PC-9 (cell line): ENCODE measurements at regions not wholly inside any gene's neighbourhood (a gene's known extent, or its start where the extent isn't known, plus 50 kb on each side); places are given as distances from the start of the nearest gene placed in this dataset.

Experiments
- BruUV-seq: library from RNA; stranded (reverse); fragments of 400-500 nt; replicated peaks from 2 replicates; lab custom pipeline; 2021; lab: Mats Ljungman, UMichigan
- CTCF ChIA-PET: fragments of 300-600 bp; sonication (Branson Sonifier 250); formaldehyde crosslinking; loops from one replicate; lab custom pipeline; 2022; ENCODE audit warnings: antibody characterized with exemption; lab: Charles Lee
- POLR2A ChIA-PET: fragments of 300-600 bp; sonication (Branson Sonifier 250); formaldehyde crosslinking; loops from one replicate; lab custom pipeline; 2022; ENCODE audit warnings: antibody characterized with exemption; ENCODE audit not compliant: unreplicated experiment; lab: Charles Lee
- DNase-seq, 2 experiments: peaks; one replicate each; pipeline versions ENCODE4 v3.0.0 to v3.0.0-alpha.2; 2015 to 2022; ENCODE audit warnings: mixed read lengths in 1 of 2
- H2AFZ ChIP-seq: fragments of 200-600 bp; sonication (generic); 2 replicates; pipeline ENCODE4 v1.8.1; 2017; ENCODE audit warnings: antibody characterized with exemption
- H3F3A ChIP-seq: fragments of 200-600 bp; sonication (generic); 2 replicates; pipeline ENCODE4 v1.8.1; 2017; ENCODE audit warnings: antibody characterized with exemption, mild to moderate bottlenecking, low read depth; ENCODE audit not compliant: insufficient read depth
- H3K27ac ChIP-seq: fragments of 200-600 bp; sonication (generic); 2 replicates; pipeline ENCODE4 v1.6.1; 2016; ENCODE audit warnings: mixed run types
- H3K27me3 ChIP-seq: fragments of 200-600 bp; sonication (generic); 2 replicates; pipeline ENCODE4 v1.6.1; 2016; ENCODE audit warnings: low read depth, mixed run types; ENCODE audit not compliant: insufficient read depth
- H3K36me3 ChIP-seq: fragments of 200-600 bp; sonication (generic); 2 replicates; pipeline ENCODE4 v1.6.1; 2016; ENCODE audit warnings: low read depth, mixed run types
- H3K4me1 ChIP-seq: fragments of 200-600 bp; sonication (generic); replicated peaks from 2 replicates; pipeline ENCODE4 v1.6.1; 2016; ENCODE audit warnings: mixed run types; ENCODE audit not compliant: insufficient read depth
- H3K4me2 ChIP-seq: fragments of 200-600 bp; sonication (generic); 2 replicates; pipeline ENCODE4 v1.6.1; 2017; ENCODE audit warnings: mixed run types
- H3K4me3 ChIP-seq: fragments of 200-600 bp; sonication (generic); 2 replicates; pipeline ENCODE4 v1.6.1; 2016; ENCODE audit warnings: mixed run types
- H3K79me2 ChIP-seq: fragments of 200-600 bp; sonication (generic); 2 replicates; pipeline ENCODE4 v1.6.1; 2017; ENCODE audit warnings: low read depth, mixed run types
- H3K9me2 ChIP-seq: fragments of 200-600 bp; sonication (generic); 2 replicates; pipeline ENCODE4 v1.8.1; 2017; ENCODE audit warnings: mild to moderate bottlenecking; ENCODE audit not compliant: insufficient read depth
- H3K9me3 ChIP-seq: fragments of 200-600 bp; sonication (generic); 2 replicates; pipeline ENCODE4 v1.8.1; 2016; ENCODE audit warnings: low read depth; ENCODE audit not compliant: insufficient read depth
- H4K20me1 ChIP-seq: fragments of 200-600 bp; sonication (generic); 2 replicates; pipeline ENCODE4 v1.8.1; 2017; ENCODE audit not compliant: insufficient read depth
- EZH2 ChIP-seq: fragments of 200-600 bp; sonication (generic); IDR thresholded peaks from 2 replicates; pipeline ENCODE4 v1.8.0; 2017; ENCODE audit warnings: antibody characterized with exemption, low read depth
- intact Hi-C: fragments of 100-400 bp; cut with micrococcal nuclease; formaldehyde crosslinking; loops from one replicate; pipeline ENCODE4 v1.10.0; 2022; ENCODE audit not compliant: unreplicated experiment
- TF ChIP-seq, protein P1 (sequence below): fragments of 200-600 bp; sonication (generic); conservative IDR thresholded peaks from 2 replicates; pipeline ENCODE4 v1.6.1; 2017; ENCODE audit warnings: mixed run types, antibody characterized with exemption, mild to moderate bottlenecking, moderate library complexity

DNA sequence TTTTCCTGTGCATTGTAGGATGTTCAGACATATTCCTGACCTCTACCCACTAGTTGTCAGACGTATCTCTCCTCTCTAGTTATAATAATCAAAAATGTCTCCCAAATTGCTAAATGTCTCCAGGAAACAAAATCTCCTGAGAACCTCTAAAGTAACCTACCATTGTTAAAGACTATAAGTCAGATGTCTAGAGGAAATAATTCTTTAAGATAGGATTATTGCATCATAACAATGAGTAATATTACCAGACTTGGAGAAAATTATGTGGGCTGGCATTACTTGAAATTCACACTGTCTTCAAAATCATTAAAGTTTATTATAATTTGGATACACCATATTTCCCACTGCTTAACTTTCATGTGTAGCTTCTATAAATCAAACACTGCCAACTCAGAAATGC is 643.0 kb upstream of the ADGRL2 start:
- no peak overlapping the region for H3K4me2 ChIP-seq
- no peaks in the 10 kb centered on the region for H3K27me3 ChIP-seq
- no peak overlapping the region for H3K27ac ChIP-seq
- H2AFZ ChIP-seq = no peak overlapping the region
- intact Hi-C loops = no loop called here
- H3K79me2 ChIP-seq = no peaks in the 10 kb centered on the region
- no TSS peak for BruUV-seq
- H4K20me1 ChIP-seq = no peaks in the 10 kb centered on the region
- no peak overlapping the region for H3K4me3 ChIP-seq
- H3K9me2 ChIP-seq = no peaks in the 10 kb centered on the region
- no peaks in the 10 kb centered on the region for H3K36me3 ChIP-seq
- 0 out of 2 replicates have a peak, but pooled peaks cover 7% of the 10 kb centered on the region for H3K9me3 ChIP-seq
- ChIA-PET CTCF (no interaction called here), POLR2A (no interaction called here)
- H3K4me1 ChIP-seq = no peaks in the 10 kb centered on the region
- TF ChIP-seq EZH2 = no peak
- TF ChIP-seq, protein P1, sequence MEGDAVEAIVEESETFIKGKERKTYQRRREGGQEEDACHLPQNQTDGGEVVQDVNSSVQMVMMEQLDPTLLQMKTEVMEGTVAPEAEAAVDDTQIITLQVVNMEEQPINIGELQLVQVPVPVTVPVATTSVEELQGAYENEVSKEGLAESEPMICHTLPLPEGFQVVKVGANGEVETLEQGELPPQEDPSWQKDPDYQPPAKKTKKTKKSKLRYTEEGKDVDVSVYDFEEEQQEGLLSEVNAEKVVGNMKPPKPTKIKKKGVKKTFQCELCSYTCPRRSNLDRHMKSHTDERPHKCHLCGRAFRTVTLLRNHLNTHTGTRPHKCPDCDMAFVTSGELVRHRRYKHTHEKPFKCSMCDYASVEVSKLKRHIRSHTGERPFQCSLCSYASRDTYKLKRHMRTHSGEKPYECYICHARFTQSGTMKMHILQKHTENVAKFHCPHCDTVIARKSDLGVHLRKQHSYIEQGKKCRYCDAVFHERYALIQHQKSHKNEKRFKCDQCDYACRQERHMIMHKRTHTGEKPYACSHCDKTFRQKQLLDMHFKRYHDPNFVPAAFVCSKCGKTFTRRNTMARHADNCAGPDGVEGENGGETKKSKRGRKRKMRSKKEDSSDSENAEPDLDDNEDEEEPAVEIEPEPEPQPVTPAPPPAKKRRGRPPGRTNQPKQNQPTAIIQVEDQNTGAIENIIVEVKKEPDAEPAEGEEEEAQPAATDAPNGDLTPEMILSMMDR = no peak
- H3F3A ChIP-seq = no peaks in the 10 kb centered on the region
- DNase-seq = no peak

DNA sequence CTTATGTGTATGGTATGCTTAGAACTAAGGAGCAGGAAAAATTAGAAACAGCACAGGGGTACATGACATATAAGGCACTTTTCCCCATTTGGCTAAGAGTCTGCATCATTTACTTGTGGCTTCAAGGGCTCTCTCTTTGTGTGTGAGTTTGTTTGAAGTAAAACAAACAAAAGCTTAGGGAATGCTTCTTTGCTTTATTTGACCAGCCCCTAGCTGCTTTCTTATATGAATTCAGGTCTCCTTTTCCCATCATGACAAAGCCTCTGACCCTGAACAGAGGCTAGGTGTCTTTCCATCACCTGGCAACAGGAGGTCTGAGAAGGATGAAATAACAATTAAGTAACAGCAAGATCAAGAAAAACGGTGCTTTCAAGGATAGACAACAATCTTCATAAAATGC is 643.8 kb upstream of the ADGRL2 start:
- no peak overlapping the region for H2AFZ ChIP-seq
- no peaks in the 10 kb centered on the region for H3K36me3 ChIP-seq
- H3K27ac ChIP-seq = no peak overlapping the region
- BruUV-seq = no TSS peak
- no peak for TF ChIP-seq EZH2
- TF ChIP-seq, protein P1 = no peak
- no peak overlapping the region for H3K4me2 ChIP-seq
- H3F3A ChIP-seq = no peaks in the 10 kb centered on the region
- ChIA-PET POLR2A (no interaction called here), CTCF (no interaction called here)
- no peaks in the 10 kb centered on the region for H3K9me2 ChIP-seq
- no peak overlapping the region for H3K4me3 ChIP-seq
- H3K27me3 ChIP-seq = no peaks in the 10 kb centered on the region
- H3K9me3 ChIP-seq = 0 out of 2 replicates have a peak, but pooled peaks cover 7% of the 10 kb centered on the region
- H4K20me1 ChIP-seq = no peaks in the 10 kb centered on the region
- no peaks in the 10 kb centered on the region for H3K79me2 ChIP-seq
- no peaks in the 10 kb centered on the region for H3K4me1 ChIP-seq
- intact Hi-C loops = no loop called here
- DNase-seq = no peak

DNA sequence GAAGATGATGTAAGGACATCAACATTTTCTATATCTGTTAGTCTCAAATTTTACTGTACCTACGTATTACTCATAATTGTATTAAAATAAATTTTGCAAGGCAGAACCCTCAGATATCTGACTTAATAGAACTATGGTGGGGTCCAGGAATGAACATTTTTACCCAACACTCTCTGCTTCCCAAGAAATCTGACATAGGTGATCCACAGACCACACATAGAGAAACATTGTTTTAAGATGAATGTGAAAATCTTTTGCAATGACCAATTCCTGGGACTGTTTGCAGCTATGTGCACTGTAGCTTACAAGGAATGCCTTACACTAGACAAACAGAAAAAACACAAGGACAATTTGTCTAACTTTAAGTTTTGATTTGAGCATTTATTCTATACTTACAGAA is 645.6 kb upstream of the ADGRL2 start:
- no peaks in the 10 kb centered on the region for H3K4me1 ChIP-seq
- H3F3A ChIP-seq = no peaks in the 10 kb centered on the region
- H3K79me2 ChIP-seq = no peaks in the 10 kb centered on the region
- H3K9me2 ChIP-seq = no peaks in the 10 kb centered on the region
- ChIA-PET POLR2A (no interaction called here), CTCF (no interaction called here)
- H2AFZ ChIP-seq = no peak overlapping the region
- TF ChIP-seq, protein P1 = no peak
- TF ChIP-seq EZH2 = no peak
- DNase-seq = no peak
- BruUV-seq = no TSS peak
- H3K4me3 ChIP-seq = no peak overlapping the region
- no peaks in the 10 kb centered on the region for H3K36me3 ChIP-seq
- intact Hi-C loops = no loop called here
- H3K27ac ChIP-seq = no peak overlapping the region
- H3K27me3 ChIP-seq = no peaks in the 10 kb centered on the region
- no peaks in the 10 kb centered on the region for H4K20me1 ChIP-seq
- H3K9me3 ChIP-seq = 0 out of 2 replicates have a peak, but pooled peaks cover 7% of the 10 kb centered on the region
- H3K4me2 ChIP-seq = no peak overlapping the region
